ENCODE measurements at regions not wholly inside any gene's neighbourhood (a gene's known extent, or its start where the extent isn't known, plus 50 kb on each side); places are given as distances from the start of the nearest gene placed in this dataset.

- Histone ChIP-seq H3K4me2 (ENCODE audit: insufficient read depth, low read length) (no peak overlapping the region), H3K4me3 (replicated peaks in 1 of 3; ENCODE audit: insufficient read depth in 1 of 3, low read depth in 1 of 3, low read length in 3 of 3) (no peak overlapping the region), H3K79me2 (ENCODE audit: control insufficient read depth, insufficient read depth, low read length) (no peaks in the 10 kb centered on the region), H3K27me3 (ENCODE audit: control insufficient read depth in 2 of 2, insufficient read depth in 2 of 2, low read length in 2 of 2) (no peaks in the 10 kb centered on the region), H3K27ac (ENCODE audit: insufficient read depth, low read depth, low read length) (no peak overlapping the region), H3K4me1 (ENCODE audit: control insufficient read depth, extremely low read depth, insufficient read depth, low read length) (peaks cover 10% of the 10 kb centered on the region), H3K9me1 (replicated peaks; ENCODE audit: control insufficient read depth, extremely low read depth, insufficient read depth, low read length) (no peaks in the 10 kb centered on the region), H3K36me3 (ENCODE audit: control insufficient read depth in 2 of 2, extremely low read depth in 1 of 2, insufficient read depth in 2 of 2, low read length in 2 of 2) (no peaks in the 10 kb centered on the region), H4K20me1 (replicated peaks; ENCODE audit: control insufficient read depth, extremely low read depth, insufficient read depth, low read length) (no peaks in the 10 kb centered on the region), H3K9me3 (replicated peaks; ENCODE audit: control insufficient read depth, insufficient read depth, low read length) (no peaks in the 10 kb centered on the region), H2AFZ (ENCODE audit: low read depth, low read length) (no peak overlapping the region), H3K9ac (replicated peaks; ENCODE audit: extremely low read depth, insufficient read depth, low read length) (no peak overlapping the region)
- no peak for TF ChIP-seq EZH2 (IDR thresholded peaks at IDR 0.05; ENCODE audit: borderline replicate concordance, low read depth, low read length, severe bottlenecking)
- TF ChIP-seq POLR2A (IDR thresholded peaks at IDR 0.05; ENCODE audit: low read depth, low read length), result no peak
- no peak for TF ChIP-seq MYC (IDR thresholded peaks at IDR 0.05; ENCODE audit: low read depth, low read length)
- no peak for TF ChIP-seq POLR2AphosphoS5 (IDR thresholded peaks at IDR 0.05; ENCODE audit: insufficient read depth, low read depth, low read length)
- no peak for TF ChIP-seq CTCF (IDR thresholded peaks at IDR 0.05; ENCODE audit: extremely low read depth in 1 of 2, insufficient read depth in 1 of 2, low read depth in 1 of 2, low read length in 2 of 2)
- no peak for TF ChIP-seq MAX (IDR thresholded peaks at IDR 0.05; ENCODE audit: insufficient read depth, insufficient read length)
- no peak for TF ChIP-seq FOS (IDR thresholded peaks at IDR 0.05; ENCODE audit: borderline replicate concordance, insufficient read depth, low read length)
- TF ChIP-seq JUN (IDR thresholded peaks at IDR 0.05; ENCODE audit: borderline replicate concordance, insufficient read depth, insufficient read length, low read depth), result no peak
- TF ChIP-seq GATA2 (IDR thresholded peaks at IDR 0.05; ENCODE audit: insufficient read depth, insufficient read length, low read depth, low read length), result no peak
- no peak for FAIRE-seq
- POLR2A ChIA-PET, result no interaction called here
- dilution Hi-C loops (cut with MboI; ENCODE audit: extremely low pct_ligation_motif_present, low sequenced_read_pairs), result no loop called here
- intact Hi-C loops (cut with micrococcal nuclease), result no loop called here
- CTCF ChIA-PET, result no interaction called here
- DNase-seq (ENCODE audit: low read depth, low spot score), result no peak
- BruUV-seq (replicated peaks), result no TSS peak
Measured at GRCh38 chr2:67156796-67157195, 240.3 kb upstream of the ETAA1 start.

All from endothelial cell of umbilical vein (primary cell).